ENCODE measurements at regions not wholly inside any gene's neighbourhood (a gene's known extent, or its start where the extent isn't known, plus 50 kb on each side); places are given as distances from the start of the nearest gene placed in this dataset.
A peak's percentile ranks its signal among the peaks of the same experiment; 100 is the strongest.

DNA sequence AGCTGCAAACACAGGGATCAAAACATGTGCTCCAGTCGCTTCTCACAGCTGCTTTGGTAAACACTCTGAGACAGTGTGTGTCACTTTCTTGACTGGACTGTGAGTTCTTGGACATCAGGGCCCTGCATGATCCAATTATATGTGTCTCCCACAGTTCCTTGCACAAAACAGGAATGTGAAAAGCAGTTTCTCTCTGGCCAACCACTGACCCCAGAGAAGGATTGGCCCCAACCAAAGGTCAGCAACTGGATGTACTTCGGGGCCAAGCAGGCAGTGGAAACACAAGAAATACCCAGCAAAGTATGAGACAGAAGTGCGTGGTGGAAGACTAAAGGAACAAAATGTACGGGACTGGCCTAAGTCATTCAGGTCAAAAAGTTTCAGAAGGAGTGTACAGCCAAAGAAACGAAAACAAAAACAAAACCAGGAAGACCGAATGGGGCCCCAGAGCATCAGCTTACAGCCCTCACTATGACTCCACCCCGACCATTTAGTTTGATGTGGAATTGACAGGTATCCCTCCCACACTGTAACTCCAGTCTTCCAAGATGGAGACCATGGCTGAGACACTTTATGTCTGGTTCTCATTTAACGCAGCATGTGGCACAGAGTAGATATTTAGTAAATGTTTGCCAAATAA is 76.7 kb upstream of the LPP start:
- no peak for TF ChIP-seq CTCF (IDR thresholded peaks at IDR 0.05)
- TF ChIP-seq POLR2A (IDR thresholded peaks at IDR 0.05): peak in 1 of 2 donors; percentile 37
- TF ChIP-seq EP300 (IDR thresholded peaks at IDR 0.05): peak; percentile 99
